Activated T-helper 2 cell treated with anti-CD3 and anti-CD28 coated beads, Interferon-gamma antibody, Interleukin-2, Interleukin-4, amounts not matched to agents 10 μg/mL and 5 μg/mL and 100 μg/mL, durations not matched to agents 14 hours and 24 hours and 36 hours (primary cell): ENCODE measurements at regions not wholly inside any gene's neighbourhood (a gene's known extent, or its start where the extent isn't known, plus 50 kb on each side); places are given as distances from the start of the nearest gene placed in this dataset.

Source experiments
- DNase-seq: peaks from one replicate; pipeline ENCODE4 v3.0.0; 2021; ENCODE audit warnings: low spot score
- H3K27ac Mint-ChIP-seq: one replicate; pipeline ENCODE4 v1.8.0; 2021; ENCODE audit warnings: mixed read lengths
- H3K27me3 Mint-ChIP-seq: one replicate; pipeline ENCODE4 v1.8.0; 2021; ENCODE audit warnings: low read depth, mixed read lengths
- H3K36me3 Mint-ChIP-seq: one replicate; pipeline ENCODE4 v1.8.0; 2021; ENCODE audit warnings: low read depth, mixed read lengths
- H3K4me1 Mint-ChIP-seq: one replicate; pipeline ENCODE4 v1.8.0; 2021; ENCODE audit warnings: low read depth, mixed read lengths
- H3K4me3 Mint-ChIP-seq: one replicate; pipeline ENCODE4 v1.8.0; 2021; ENCODE audit warnings: low read depth, mild to moderate bottlenecking, moderate library complexity, mixed read lengths
- H3K9me3 Mint-ChIP-seq: one replicate; pipeline ENCODE4 v1.8.0; 2021; ENCODE audit warnings: mixed read lengths
- intact Hi-C: fragments of 100-400 bp; cut with micrococcal nuclease; formaldehyde crosslinking; loops from one replicate; pipeline ENCODE4 v1.15.1; 2023

- intact Hi-C loops: no loop called here
- Mint-ChIP-seq H3K4me3 (no peak overlapping the region), H3K27me3 (no peaks in the 10 kb centered on the region), H3K36me3 (no peaks in the 10 kb centered on the region), H3K4me1 (no peaks in the 10 kb centered on the region), H3K9me3 (no peaks in the 10 kb centered on the region), H3K27ac (no peak overlapping the region)
- no peak for DNase-seq
These were observed 273.4 kb downstream of the HAUS1 start for GRCh38 chr18:46377557-46377956.

- DNase-seq: no peak
- H3K27ac Mint-ChIP-seq: no peak overlapping the region
- H3K4me3 Mint-ChIP-seq: no peak overlapping the region
- H3K9me3 Mint-ChIP-seq: no peaks in the 10 kb centered on the region
- no peaks in the 10 kb centered on the region for H3K36me3 Mint-ChIP-seq
- intact Hi-C loops: no loop called here
- H3K4me1 Mint-ChIP-seq: no peaks in the 10 kb centered on the region
- no peaks in the 10 kb centered on the region for H3K27me3 Mint-ChIP-seq
These were observed 274.1 kb downstream of the HAUS1 start for GRCh38 chr18:46378126-46378863.

GRCh38 chr18:46378864-46379207 lies 274.7 kb downstream of the HAUS1 start:
- Mint-ChIP-seq H3K4me1 (no peaks in the 10 kb centered on the region), H3K27ac (no peak overlapping the region), H3K36me3 (no peaks in the 10 kb centered on the region), H3K27me3 (no peaks in the 10 kb centered on the region), H3K9me3 (no peaks in the 10 kb centered on the region), H3K4me3 (no peak overlapping the region)
- intact Hi-C loops: no loop called here
- no peak for DNase-seq

GRCh38 chr18:46379323-46379950 lies 275.3 kb downstream of the HAUS1 start:
- Mint-ChIP-seq H3K27ac (no peak overlapping the region), H3K27me3 (no peaks in the 10 kb centered on the region), H3K4me1 (no peaks in the 10 kb centered on the region), H3K4me3 (no peak overlapping the region), H3K36me3 (no peaks in the 10 kb centered on the region), H3K9me3 (no peaks in the 10 kb centered on the region)
- intact Hi-C loops: no loop called here
- DNase-seq: no peak

- no peaks in the 10 kb centered on the region for H3K27me3 Mint-ChIP-seq
- no peak overlapping the region for H3K27ac Mint-ChIP-seq
- no peaks in the 10 kb centered on the region for H3K36me3 Mint-ChIP-seq
- no peaks in the 10 kb centered on the region for H3K4me1 Mint-ChIP-seq
- no peaks in the 10 kb centered on the region for H3K9me3 Mint-ChIP-seq
- no peak overlapping the region for H3K4me3 Mint-ChIP-seq
- DNase-seq: no peak
- intact Hi-C loops: no loop called here
These were observed 271.9 kb downstream of the LOXHD1 start for GRCh38 chr18:46385124-46385523.

- intact Hi-C loops: no loop called here
- Mint-ChIP-seq H3K4me3 (no peak overlapping the region), H3K27ac (no peak overlapping the region), H3K36me3 (no peaks in the 10 kb centered on the region), H3K27me3 (no peaks in the 10 kb centered on the region), H3K9me3 (no peaks in the 10 kb centered on the region), H3K4me1 (no peaks in the 10 kb centered on the region)
- no peak for DNase-seq
These were observed 270.2 kb downstream of the LOXHD1 start for GRCh38 chr18:46386788-46387187.

GRCh38 chr18:46387441-46388131 lies 269.4 kb downstream of the LOXHD1 start:
- Mint-ChIP-seq H3K4me3 (no peak overlapping the region), H3K36me3 (no peaks in the 10 kb centered on the region), H3K4me1 (no peaks in the 10 kb centered on the region), H3K27ac (no peak overlapping the region), H3K9me3 (no peaks in the 10 kb centered on the region), H3K27me3 (no peaks in the 10 kb centered on the region)
- intact Hi-C loops: no loop called here
- no peak for DNase-seq

- intact Hi-C loops: no loop called here
- Mint-ChIP-seq H3K4me1 (no peaks in the 10 kb centered on the region), H3K4me3 (no peak overlapping the region), H3K9me3 (no peaks in the 10 kb centered on the region), H3K27ac (no peak overlapping the region), H3K27me3 (no peaks in the 10 kb centered on the region), H3K36me3 (no peaks in the 10 kb centered on the region)
- DNase-seq: no peak
These were observed 268.7 kb downstream of the LOXHD1 start for GRCh38 chr18:46388286-46388685.

GRCh38 chr18:46392576-46392975 lies 264.4 kb downstream of the LOXHD1 start:
- H3K4me3 Mint-ChIP-seq: no peak overlapping the region
- no peaks in the 10 kb centered on the region for H3K27me3 Mint-ChIP-seq
- DNase-seq: no peak
- no peaks in the 10 kb centered on the region for H3K9me3 Mint-ChIP-seq
- intact Hi-C loops: no loop called here
- no peaks in the 10 kb centered on the region for H3K36me3 Mint-ChIP-seq
- H3K27ac Mint-ChIP-seq: no peak overlapping the region
- peaks cover 5% of the 10 kb centered on the region for H3K4me1 Mint-ChIP-seq

GRCh38 chr18:46393230-46393629 lies 263.8 kb downstream of the LOXHD1 start:
- no peak for DNase-seq

GRCh38 chr18:46393961-46394360 lies 263.1 kb downstream of the LOXHD1 start:
- Mint-ChIP-seq H3K27ac (no peak overlapping the region), H3K4me3 (no peak overlapping the region), H3K36me3 (no peaks in the 10 kb centered on the region), H3K4me1 (peaks cover 5% of the 10 kb centered on the region), H3K9me3 (no peaks in the 10 kb centered on the region), H3K27me3 (no peaks in the 10 kb centered on the region)
- intact Hi-C loops: no loop called here
- DNase-seq: no peak

More at GRCh38 chr18:46393230-46393629, 263.8 kb downstream of the LOXHD1 start:
- no peaks in the 10 kb centered on the region for H3K9me3 Mint-ChIP-seq
- peaks cover 5% of the 10 kb centered on the region for H3K4me1 Mint-ChIP-seq
- no peaks in the 10 kb centered on the region for H3K27me3 Mint-ChIP-seq
- intact Hi-C loops: no loop called here
- H3K27ac Mint-ChIP-seq: no peak overlapping the region
- no peak overlapping the region for H3K4me3 Mint-ChIP-seq
- H3K36me3 Mint-ChIP-seq: no peaks in the 10 kb centered on the region

- no peaks in the 10 kb centered on the region for H3K9me3 Mint-ChIP-seq
- no peaks in the 10 kb centered on the region for H3K36me3 Mint-ChIP-seq
- intact Hi-C loops: no loop called here
- no peak for DNase-seq
- H3K27me3 Mint-ChIP-seq: no peaks in the 10 kb centered on the region
- H3K27ac Mint-ChIP-seq: no peak overlapping the region
- H3K4me1 Mint-ChIP-seq: peaks cover 5% of the 10 kb centered on the region
- H3K4me3 Mint-ChIP-seq: no peak overlapping the region
These were observed 261.2 kb downstream of the LOXHD1 start for GRCh38 chr18:46395795-46396194.

- intact Hi-C loops: no loop called here
- no peaks in the 10 kb centered on the region for H3K27me3 Mint-ChIP-seq
- H3K4me1 Mint-ChIP-seq: peaks cover 5% of the 10 kb centered on the region
- no peak for DNase-seq
- no peaks in the 10 kb centered on the region for H3K36me3 Mint-ChIP-seq
- no peak overlapping the region for H3K4me3 Mint-ChIP-seq
- no peaks in the 10 kb centered on the region for H3K9me3 Mint-ChIP-seq
- H3K27ac Mint-ChIP-seq: peak overlapping the region; percentile 20
These were observed 259.8 kb downstream of the LOXHD1 start for GRCh38 chr18:46397174-46397573.
